Naive thymus-derived CD8-positive, alpha-beta T cell (primary cell): ENCODE measurements at regions not wholly inside any gene's neighbourhood (a gene's known extent, or its start where the extent isn't known, plus 50 kb on each side); places are given as distances from the start of the nearest gene placed in this dataset.
"Not testable (repeated sequence)": the region's sequence is repeated elsewhere in the genome, so short reads cannot be mapped to it uniquely, and the experiment has no call there.

Experiments used
- ATAC-seq, 2 donors: fragments of 150-1000 bp; cut with Tn5 transposase in 1 of 2; sonication (Bioruptor Pico), chemical (Tn5 transposase) in 1 of 2; 1 replicate in 1 of 2; 2 replicates in 1 of 2; pipeline ENCODE4 v1.10.0; 2021; ENCODE audit warnings: mild to moderate bottlenecking in 2 of 2, moderate library complexity in 2 of 2
- POLR2A ChIA-PET: fragments of 350-600 bp; sonication (Branson Sonifier 250); formaldehyde crosslinking; loops from one replicate; lab custom pipeline; 2021; ENCODE audit warnings: antibody characterized with exemption; lab: Charles Lee
- DNase-seq, 10 donors: peaks; one replicate each; pipeline versions ENCODE4 v3.0.0 to v3.0.0-alpha.2; 2020 to 2022
- H3K27ac Mint-ChIP-seq, 10 donors: one replicate each; pipeline ENCODE4 v1.8.0; 2020 to 2022; ENCODE audit warnings: mild to moderate bottlenecking in 10 of 10, mixed read lengths in 10 of 10, moderate library complexity in 4 of 10, inconsistent platforms in 1 of 10
- H3K27me3 Mint-ChIP-seq, 5 donors: one replicate each; pipeline ENCODE4 v1.8.0; 2021 to 2022; ENCODE audit warnings: mixed read lengths in 5 of 5
- H3K36me3 Mint-ChIP-seq, 3 donors: one replicate each; pipeline ENCODE4 v1.8.0; 2020 to 2022; ENCODE audit warnings: mixed read lengths in 3 of 3, mild to moderate bottlenecking in 2 of 3, inconsistent platforms in 1 of 3
- H3K4me1 Mint-ChIP-seq, 4 donors: one replicate each; pipeline ENCODE4 v1.8.0; 2021 to 2022; ENCODE audit warnings: mixed read lengths in 4 of 4
- H3K4me3 Mint-ChIP-seq, 10 donors: one replicate each; pipeline ENCODE4 v1.8.0; 2020 to 2022; ENCODE audit warnings: mild to moderate bottlenecking in 10 of 10, mixed read lengths in 10 of 10, moderate library complexity in 6 of 10, inconsistent platforms in 1 of 10
- H3K9me3 Mint-ChIP-seq, 9 donors: one replicate each; pipeline ENCODE4 v1.8.0; 2020 to 2022; ENCODE audit warnings: mixed read lengths in 9 of 9, mild to moderate bottlenecking in 3 of 9, inconsistent platforms in 1 of 9, moderate library complexity in 1 of 9

DNA sequence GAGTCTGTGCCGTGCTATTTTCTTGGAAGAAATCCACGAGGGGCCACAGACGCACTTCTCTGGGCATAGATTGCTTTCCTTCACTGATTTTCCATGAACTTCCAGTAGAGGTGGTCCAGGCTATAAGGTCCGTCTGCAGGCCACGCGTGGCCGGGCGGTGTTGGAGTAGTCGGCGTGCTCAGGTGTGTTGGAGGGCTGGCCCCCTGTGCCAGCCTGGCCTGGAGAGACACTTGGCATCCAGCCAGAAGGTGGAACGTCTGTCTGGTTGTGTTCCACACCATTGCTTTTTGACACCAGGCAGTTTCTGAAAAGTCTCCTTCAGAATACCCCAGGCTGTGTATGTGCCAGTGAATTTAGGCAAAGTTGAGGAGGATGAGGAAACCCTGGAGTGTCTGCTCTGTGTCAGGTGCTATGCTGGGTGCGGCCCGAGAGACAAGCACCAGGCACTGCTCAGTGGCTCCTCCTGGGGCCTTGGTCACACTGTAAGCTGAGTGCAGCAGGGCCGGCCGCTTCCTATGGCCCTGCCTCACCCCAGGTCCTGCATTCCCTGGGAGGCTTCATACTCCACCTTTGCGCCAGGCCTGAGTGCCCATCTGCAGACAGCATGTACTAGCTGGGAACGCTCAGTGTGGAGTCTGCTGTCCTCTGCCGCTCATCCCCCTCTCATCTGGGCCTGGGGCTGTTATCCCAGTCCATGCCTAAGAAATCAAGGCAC, 52.1 kb upstream of the TAMM41 start:
- Mint-ChIP-seq H3K36me3 (peaks cover 0 to 8% (median 0%) of the 10 kb centered on the region in 3 donors), H3K27me3 (peaks cover 7 to 28% (median 11%) of the 10 kb centered on the region in 5 donors), H3K4me3 (no peak overlapping the region), H3K27ac (no peak overlapping the region), H3K9me3 (peaks cover 0 to 13% (median 0%) of the 10 kb centered on the region in 9 donors), H3K4me1 (no peaks in the 10 kb centered on the region)
- ATAC-seq (no peak), DNase-seq (no peak)
- POLR2A ChIA-PET = no interaction called here

DNA sequence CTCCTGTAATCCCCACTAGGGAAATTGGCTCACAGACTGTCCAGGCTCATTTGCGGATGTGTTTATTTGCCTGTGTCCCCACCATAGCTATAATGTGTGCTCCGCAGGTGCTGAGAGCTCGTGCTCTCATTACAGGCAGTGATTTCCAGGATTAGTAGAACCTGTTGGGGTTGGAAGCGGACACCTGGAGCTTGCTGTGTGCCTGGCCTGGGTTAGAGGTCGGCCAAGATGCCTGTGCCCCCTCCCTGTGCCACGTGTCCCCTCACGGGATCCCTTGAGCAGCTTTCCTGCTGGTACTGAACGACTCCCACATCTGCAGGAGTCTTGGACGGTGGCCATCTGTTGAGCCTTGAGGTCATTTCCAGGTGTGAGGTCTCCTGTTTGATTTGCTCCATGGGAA, 52.7 kb upstream of the TAMM41 start:
- POLR2A ChIA-PET, ATAC-seq, H3K4me1 Mint-ChIP-seq, H3K27ac Mint-ChIP-seq, H3K9me3 Mint-ChIP-seq, DNase-seq, H3K4me3 Mint-ChIP-seq, H3K36me3 Mint-ChIP-seq: not testable (repeated sequence)
- H3K27me3 Mint-ChIP-seq = peaks cover 2 to 22% (median 5%) of the 10 kb centered on the region in 5 donors

DNA sequence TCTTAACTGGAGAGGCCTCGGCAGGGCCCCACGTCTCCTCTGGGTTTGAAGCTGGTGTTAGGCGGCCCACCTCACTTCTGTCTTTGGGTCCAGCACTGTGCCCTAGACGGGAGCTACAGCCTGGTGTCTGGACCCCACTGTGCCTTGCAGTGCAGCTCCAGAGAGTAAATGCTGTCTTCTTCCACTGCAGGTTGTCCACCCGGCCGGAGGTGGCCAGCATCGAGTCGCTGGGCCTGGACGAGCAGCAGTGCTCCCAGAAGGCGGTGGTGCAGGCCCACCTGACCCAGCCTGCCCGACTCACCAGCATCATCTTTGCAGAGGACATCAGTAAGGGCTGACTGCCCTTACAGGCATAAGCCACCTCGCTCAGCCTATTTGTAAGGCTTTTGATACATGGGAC, 53.1 kb upstream of the TAMM41 start:
- H3K27me3 Mint-ChIP-seq = peaks cover 0 to 20% (median 5%) of the 10 kb centered on the region in 5 donors
- no peak overlapping the region for H3K27ac Mint-ChIP-seq
- H3K4me1 Mint-ChIP-seq = no peaks in the 10 kb centered on the region
- H3K4me3 Mint-ChIP-seq = no peak overlapping the region
- H3K36me3 Mint-ChIP-seq = no peaks in the 10 kb centered on the region
- peaks cover 0 to 10% (median 0%) of the 10 kb centered on the region in 9 donors for H3K9me3 Mint-ChIP-seq
- DNase-seq = no peak
- ATAC-seq = no peak
- POLR2A ChIA-PET = no interaction called here

DNA sequence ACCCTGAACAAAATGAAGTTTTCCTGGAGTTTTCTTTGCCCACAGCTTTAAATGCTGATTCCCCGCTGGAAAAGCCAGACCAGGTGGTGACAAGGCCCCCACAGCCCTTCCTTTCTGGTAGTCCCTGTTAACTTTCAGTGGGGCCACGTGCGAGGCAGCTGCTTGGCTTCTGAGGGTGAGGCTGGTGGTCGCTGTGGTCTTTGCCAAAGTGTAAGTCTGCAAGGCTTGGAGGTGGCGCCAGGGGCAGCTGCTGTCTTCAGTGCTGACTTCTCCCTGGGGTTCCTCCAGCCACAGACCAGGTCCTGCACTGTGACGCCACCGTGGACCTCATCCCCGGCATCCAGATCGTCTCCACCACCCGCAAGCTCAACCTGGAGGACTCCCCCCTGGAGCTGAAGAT, 54.1 kb upstream of the TAMM41 start:
- Mint-ChIP-seq H3K4me3 (no peak overlapping the region), H3K27me3 (peaks cover 0 to 11% (median 0%) of the 10 kb centered on the region in 5 donors), H3K27ac (no peak overlapping the region), H3K4me1 (no peaks in the 10 kb centered on the region), H3K36me3 (no peaks in the 10 kb centered on the region), H3K9me3 (peaks cover 0 to 2% (median 0%) of the 10 kb centered on the region in 9 donors)
- DNase-seq = no peak
- ATAC-seq = no peak
- POLR2A ChIA-PET = no interaction called here

DNA sequence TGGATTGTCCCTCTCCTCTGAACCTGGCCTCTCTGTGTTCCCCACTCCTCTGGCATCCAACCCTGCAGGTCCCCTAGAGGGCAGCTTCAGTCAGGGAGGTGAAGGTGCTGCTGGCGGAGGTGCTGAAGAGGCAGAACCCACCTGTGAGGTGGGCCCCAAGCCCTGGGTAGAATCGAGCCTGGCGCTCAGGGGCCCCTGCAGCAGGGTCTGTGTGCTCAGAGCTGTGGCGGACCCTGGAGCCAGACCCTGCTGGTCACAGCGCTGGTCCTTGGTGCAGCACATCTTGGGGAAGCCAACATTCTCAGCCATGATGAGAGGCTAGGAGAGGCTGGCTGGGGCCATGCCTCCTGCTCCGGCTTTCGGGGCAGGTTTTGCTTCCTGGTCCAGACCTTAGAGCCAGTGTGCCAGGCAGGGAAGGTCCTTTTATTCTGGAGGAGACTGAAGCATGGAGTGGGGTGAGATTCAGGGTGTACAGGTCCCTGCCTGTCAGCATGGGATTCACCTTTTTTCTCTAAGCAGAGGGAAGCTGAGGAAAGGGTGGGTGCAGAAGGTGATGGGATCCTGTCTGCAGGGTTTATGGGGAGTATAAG, 54.7 kb upstream of the TAMM41 start:
- ATAC-seq (no peak), DNase-seq (no peak)
- Mint-ChIP-seq H3K36me3 (no peaks in the 10 kb centered on the region), H3K4me3 (no peak overlapping the region), H3K27ac (no peak overlapping the region), H3K4me1 (no peaks in the 10 kb centered on the region), H3K27me3 (peaks cover 0 to 6% (median 0%) of the 10 kb centered on the region in 5 donors), H3K9me3 (peaks cover 0 to 2% (median 0%) of the 10 kb centered on the region in 9 donors)
- POLR2A ChIA-PET = no interaction called here

DNA sequence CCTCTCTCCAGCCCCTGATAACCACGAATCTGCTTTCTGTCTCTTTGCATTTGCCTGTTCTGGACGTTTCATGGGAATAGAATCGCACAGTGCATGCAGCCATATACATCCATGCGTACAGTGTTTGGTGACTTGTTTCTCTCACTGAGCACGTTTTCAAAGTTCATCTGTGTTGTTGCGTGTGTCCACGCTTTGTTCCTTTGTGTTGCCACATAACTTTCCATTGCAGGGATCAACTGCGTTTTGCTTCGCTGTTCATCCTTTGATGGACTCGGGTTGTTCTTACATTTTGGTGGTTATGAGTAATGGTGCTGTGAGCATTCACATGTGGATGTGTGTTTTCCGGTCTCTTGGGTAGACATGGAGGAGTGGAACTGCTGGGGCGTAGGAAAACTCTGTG, 56.4 kb upstream of the TAMM41 start:
- DNase-seq = no peak
- no peak overlapping the region for H3K27ac Mint-ChIP-seq
- peaks cover 0 to 5% (median 0%) of the 10 kb centered on the region in 5 donors for H3K27me3 Mint-ChIP-seq
- H3K4me1 Mint-ChIP-seq = no peaks in the 10 kb centered on the region
- no peaks in the 10 kb centered on the region for H3K9me3 Mint-ChIP-seq
- H3K36me3 Mint-ChIP-seq = no peaks in the 10 kb centered on the region
- no peak overlapping the region for H3K4me3 Mint-ChIP-seq
- POLR2A ChIA-PET = no interaction called here
- no peak for ATAC-seq

DNA sequence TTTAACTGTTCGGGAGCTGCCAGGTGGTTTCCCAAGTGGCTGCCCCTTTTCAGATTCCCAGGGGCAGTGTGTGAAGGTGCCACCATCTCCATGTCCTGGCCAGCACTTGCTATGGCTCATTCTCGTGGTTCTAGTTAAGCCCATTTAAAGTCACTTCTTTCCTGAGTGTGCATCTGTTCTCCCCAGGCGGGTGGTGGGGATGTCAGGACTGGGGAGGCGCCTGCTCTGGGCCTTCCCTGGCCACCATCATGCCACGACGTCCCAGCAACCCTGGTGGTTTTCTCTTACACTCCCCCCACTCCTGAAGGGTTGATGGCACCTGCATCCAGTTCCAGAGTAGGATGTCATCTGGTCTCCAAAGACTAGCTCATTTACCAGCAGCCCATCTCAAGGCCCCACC, 56.8 kb upstream of the TAMM41 start:
- no peaks in the 10 kb centered on the region for H3K4me1 Mint-ChIP-seq
- POLR2A ChIA-PET = no interaction called here
- H3K27ac Mint-ChIP-seq = no peak overlapping the region
- H3K36me3 Mint-ChIP-seq = no peaks in the 10 kb centered on the region
- DNase-seq = no peak
- peaks cover 0 to 7% (median 0%) of the 10 kb centered on the region in 5 donors for H3K27me3 Mint-ChIP-seq
- no peaks in the 10 kb centered on the region for H3K9me3 Mint-ChIP-seq
- H3K4me3 Mint-ChIP-seq = no peak overlapping the region
- ATAC-seq = no peak

DNA sequence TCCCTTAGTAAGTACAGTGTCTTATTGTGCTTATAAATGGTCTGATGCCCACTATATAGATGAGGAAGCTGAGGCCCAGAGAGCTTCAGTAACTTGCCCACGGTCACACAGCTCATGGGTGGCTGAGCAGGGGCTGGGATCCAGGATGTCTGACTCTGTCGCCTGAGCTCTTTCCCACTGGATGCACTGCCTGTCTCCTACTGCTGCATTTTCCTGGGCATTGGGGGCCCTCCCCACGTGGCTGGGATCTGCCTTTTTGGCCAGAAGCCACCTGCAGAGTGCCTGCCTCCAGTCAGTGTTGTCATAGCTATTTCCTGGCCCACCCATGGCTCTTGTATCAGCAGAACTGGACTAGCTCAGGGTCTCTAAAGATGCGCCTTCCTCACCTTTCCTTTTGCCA, 57.5 kb upstream of the TAMM41 start:
- Mint-ChIP-seq H3K36me3 (no peaks in the 10 kb centered on the region), H3K4me1 (no peaks in the 10 kb centered on the region), H3K9me3 (no peaks in the 10 kb centered on the region), H3K4me3 (no peak overlapping the region), H3K27ac (no peak overlapping the region), H3K27me3 (peaks cover 0 to 7% (median 0%) of the 10 kb centered on the region in 5 donors)
- ATAC-seq = no peak
- POLR2A ChIA-PET = no interaction called here
- DNase-seq = no peak

DNA sequence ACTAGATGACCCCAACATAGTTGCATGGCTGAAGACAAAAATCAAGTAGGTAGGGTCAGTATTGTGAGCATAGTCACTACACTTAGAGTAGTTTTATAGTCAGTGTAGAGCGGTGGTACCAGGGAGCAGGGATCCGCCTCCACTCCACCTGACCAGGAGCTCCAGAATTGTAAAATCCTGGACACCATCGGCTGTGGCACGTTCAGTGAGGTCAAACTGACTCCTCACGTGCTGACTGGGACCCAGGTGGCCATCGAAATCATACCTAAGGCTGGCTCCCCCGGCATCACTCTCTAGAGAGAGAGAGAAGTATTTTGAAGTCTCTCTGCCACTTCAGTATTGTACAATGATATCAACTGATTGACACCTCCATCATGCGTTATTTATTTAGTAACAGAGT, 59.7 kb upstream of the TAMM41 start:
- Mint-ChIP-seq H3K4me3 (no peak overlapping the region), H3K4me1 (no peaks in the 10 kb centered on the region), H3K27ac (no peak overlapping the region), H3K9me3 (no peaks in the 10 kb centered on the region), H3K27me3 (peaks cover 0 to 7% (median 0%) of the 10 kb centered on the region in 5 donors), H3K36me3 (no peaks in the 10 kb centered on the region)
- ATAC-seq (no peak), DNase-seq (no peak)
- POLR2A ChIA-PET = no interaction called here

DNA sequence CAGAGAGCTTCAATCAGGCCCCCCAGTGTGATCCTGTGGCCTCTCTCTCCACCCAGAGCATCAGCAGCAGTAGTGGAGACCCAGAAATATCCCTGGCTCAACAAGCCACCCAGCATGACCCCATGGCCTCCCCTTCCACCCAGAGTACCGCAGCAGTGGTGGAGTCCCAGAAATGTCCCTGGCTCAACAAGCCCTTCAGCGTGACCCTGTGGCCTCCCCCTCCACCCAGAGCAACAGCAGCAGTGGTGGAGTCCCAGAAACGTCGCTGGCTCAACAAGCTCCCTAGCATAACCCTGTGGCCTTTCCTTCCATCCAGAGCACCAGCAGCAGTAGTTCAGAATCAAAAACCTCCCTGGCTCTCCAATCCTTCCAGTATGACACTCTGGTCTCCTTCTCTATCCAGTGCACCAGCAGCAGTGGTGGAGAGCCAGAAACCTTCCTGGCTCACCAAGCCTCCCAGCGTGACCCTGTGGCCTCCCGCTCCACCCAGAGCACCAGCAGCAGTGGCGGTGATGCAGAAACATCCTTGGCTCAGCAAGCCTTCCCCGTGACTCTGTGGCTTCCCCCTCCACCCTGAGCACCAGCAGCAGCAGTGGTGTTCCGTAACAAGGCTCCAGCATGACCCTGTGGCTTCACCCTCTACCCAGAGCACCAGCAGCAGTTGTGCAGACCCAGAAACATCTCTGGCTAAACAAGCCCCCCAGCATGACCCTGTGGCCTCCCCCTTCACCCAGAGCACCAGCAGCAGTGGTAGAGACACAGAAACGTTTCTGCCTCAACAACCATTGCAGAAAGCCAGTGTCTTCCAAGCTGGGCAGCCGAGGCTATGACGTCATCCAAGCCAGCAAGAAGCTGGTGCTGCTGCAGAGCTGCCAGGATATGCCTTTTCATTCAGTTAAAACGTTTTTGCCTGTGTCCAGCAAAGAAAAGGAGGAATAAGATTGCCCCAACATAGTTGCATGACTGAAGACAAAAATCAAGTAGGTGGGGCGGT, 61.3 kb upstream of the TAMM41 start:
- no peaks in the 10 kb centered on the region for H3K9me3 Mint-ChIP-seq
- H3K36me3 Mint-ChIP-seq = no peaks in the 10 kb centered on the region
- DNase-seq = no peak
- POLR2A ChIA-PET = no interaction called here
- H3K4me3 Mint-ChIP-seq = peak overlapping the region in 1 of 10 donors; percentile 15
- no peak for ATAC-seq
- H3K27ac Mint-ChIP-seq = peak overlapping the region in 1 of 10 donors; percentile 63
- no peaks in the 10 kb centered on the region for H3K4me1 Mint-ChIP-seq
- peaks cover 0 to 7% (median 0%) of the 10 kb centered on the region in 5 donors for H3K27me3 Mint-ChIP-seq

DNA sequence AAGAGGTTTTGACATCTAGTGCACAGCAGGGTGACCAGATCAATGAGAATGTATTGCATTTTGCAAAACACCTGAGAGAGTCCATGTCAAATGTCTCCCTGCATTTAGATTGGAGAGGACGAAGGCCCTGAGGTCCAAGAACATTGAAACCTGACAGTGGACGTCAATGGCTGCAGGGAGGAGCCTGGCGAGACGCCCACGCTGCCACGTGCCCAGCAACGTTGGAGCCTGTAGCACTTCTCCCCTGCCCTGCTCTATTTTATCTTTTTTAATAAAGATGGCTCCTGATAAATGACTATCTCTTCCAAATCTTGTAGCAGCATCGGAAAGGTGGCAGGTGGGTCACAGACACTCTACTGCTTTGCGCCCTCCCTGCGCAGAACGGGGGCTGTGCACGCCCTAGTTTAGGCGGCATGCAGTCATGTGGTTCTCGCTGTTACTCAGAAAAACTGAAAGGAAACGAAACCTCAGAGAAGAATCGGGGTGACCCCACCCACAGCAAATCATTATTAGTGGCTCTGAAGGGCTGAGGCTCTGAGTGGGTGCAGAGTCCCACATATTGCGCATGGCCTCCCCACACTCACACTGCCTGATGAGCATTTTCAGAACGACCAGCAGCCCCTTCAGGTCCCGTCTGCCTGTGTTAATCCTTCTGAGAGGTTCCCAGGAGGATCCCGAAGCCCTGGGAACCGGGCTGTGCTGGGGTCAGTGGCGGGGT, 62.5 kb upstream of the TAMM41 start:
- Mint-ChIP-seq H3K9me3 (no peaks in the 10 kb centered on the region), H3K4me3 (no peak overlapping the region), H3K36me3 (no peaks in the 10 kb centered on the region), H3K27me3 (peaks cover 0 to 7% (median 0%) of the 10 kb centered on the region in 5 donors), H3K4me1 (no peaks in the 10 kb centered on the region), H3K27ac (no peak overlapping the region)
- no peak for DNase-seq
- ATAC-seq = no peak
- POLR2A ChIA-PET = no interaction called here

DNA sequence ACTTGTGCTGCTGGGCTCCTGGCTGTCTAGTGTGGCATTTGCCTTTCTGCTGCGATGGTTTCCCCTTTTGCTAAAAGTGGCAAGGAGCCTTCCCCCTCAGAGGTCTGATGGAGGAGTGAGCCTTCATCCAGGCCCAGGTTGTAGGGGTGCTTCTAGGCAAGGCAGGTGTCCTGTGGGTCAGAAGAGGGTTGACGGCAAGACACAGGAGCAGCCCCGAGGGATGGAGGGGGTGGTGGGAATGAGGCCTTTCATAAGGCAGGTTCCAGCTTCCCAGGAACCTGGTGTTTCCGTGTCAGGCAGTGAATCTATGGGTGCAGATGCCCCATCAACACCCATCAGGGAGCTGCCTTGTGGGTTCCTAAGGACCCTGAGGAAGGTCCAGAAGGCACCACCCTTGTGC, 63.0 kb upstream of the TAMM41 start:
- peaks cover 0 to 7% (median 0%) of the 10 kb centered on the region in 5 donors for H3K27me3 Mint-ChIP-seq
- POLR2A ChIA-PET = no interaction called here
- H3K27ac Mint-ChIP-seq = no peak overlapping the region
- no peak for DNase-seq
- no peaks in the 10 kb centered on the region for H3K36me3 Mint-ChIP-seq
- H3K4me1 Mint-ChIP-seq = no peaks in the 10 kb centered on the region
- H3K4me3 Mint-ChIP-seq = no peak overlapping the region
- no peaks in the 10 kb centered on the region for H3K9me3 Mint-ChIP-seq
- no peak for ATAC-seq
